H9 (cell line): ENCODE measurements at regions not wholly inside any gene's neighbourhood (a gene's known extent, or its start where the extent isn't known, plus 50 kb on each side); places are given as distances from the start of the nearest gene placed in this dataset.

Source experiments
- DNase-seq: peaks from one replicate; pipeline ENCODE4 v3.0.0-alpha.2; 2017
- H2AFZ ChIP-seq: one replicate; pipeline ENCODE4 v1.6.1; 2013; ENCODE audit warnings: mild to moderate bottlenecking, low read length, control low read depth, moderate library complexity
- H2AK5ac ChIP-seq: 2 replicates; pipeline ENCODE4 v1.6.1; 2013; ENCODE audit warnings: low read length, control low read depth, mixed read lengths; ENCODE audit not compliant: insufficient read length
- H2BK120ac ChIP-seq: one replicate; pipeline ENCODE4 v1.6.1; 2013; ENCODE audit warnings: low read depth, mild to moderate bottlenecking, low read length, control low read depth, inconsistent platforms; ENCODE audit not compliant: poor library complexity, severe bottlenecking
- H2BK12ac ChIP-seq: 2 replicates; pipeline ENCODE4 v1.6.1; 2013; ENCODE audit warnings: low read length, control low read depth, mixed read lengths, low read depth; ENCODE audit not compliant: insufficient read length
- H2BK15ac ChIP-seq: 2 replicates; pipeline ENCODE4 v1.6.1; 2013; ENCODE audit warnings: low read depth, low read length, control low read depth
- H2BK20ac ChIP-seq: one replicate; pipeline ENCODE4 v1.6.1; 2013; ENCODE audit warnings: low read depth, mild to moderate bottlenecking, low read length, control low read depth, inconsistent platforms; ENCODE audit not compliant: poor library complexity, severe bottlenecking
- H2BK5ac ChIP-seq: 2 replicates; pipeline ENCODE4 v1.6.1; 2013; ENCODE audit warnings: low read length, control low read depth, mixed read lengths; ENCODE audit not compliant: insufficient read length
- H3K14ac ChIP-seq: 2 replicates; pipeline ENCODE4 v1.6.1; 2013; ENCODE audit warnings: low read length, control low read depth; ENCODE audit not compliant: insufficient read depth
- H3K18ac ChIP-seq: 2 replicates; pipeline ENCODE4 v1.6.1; 2013; ENCODE audit warnings: low read depth, mild to moderate bottlenecking, mixed read lengths, low read length, control low read depth; ENCODE audit not compliant: insufficient read length
- H3K23ac ChIP-seq: 2 replicates; pipeline ENCODE4 v1.6.1; 2013; ENCODE audit warnings: low read length, control low read depth, mixed read lengths, low read depth; ENCODE audit not compliant: insufficient read length
- H3K23me2 ChIP-seq: 2 replicates; pipeline ENCODE4 v1.6.1; 2013; ENCODE audit warnings: low read depth, mild to moderate bottlenecking, mixed read lengths, low read length, control low read depth; ENCODE audit not compliant: insufficient read length, poor library complexity, severe bottlenecking
- H3K27ac ChIP-seq: 2 replicates; pipeline ENCODE4 v1.5.1; 2013; ENCODE audit warnings: low read length, control low read depth, mixed read lengths, low read depth; ENCODE audit not compliant: insufficient read length
- H3K27me3 ChIP-seq: 2 replicates; pipeline ENCODE4 v1.6.1; 2013; ENCODE audit warnings: low read length, control low read depth, inconsistent platforms; ENCODE audit not compliant: insufficient read depth
- H3K4ac ChIP-seq: 2 replicates; pipeline ENCODE4 v1.6.1; 2013; ENCODE audit warnings: low read depth, mild to moderate bottlenecking, control low read depth, inconsistent platforms, low read length, moderate library complexity
- H3K4me1 ChIP-seq: 2 replicates; pipeline ENCODE4 v1.6.1; 2013; ENCODE audit warnings: low read length, control low read depth, inconsistent platforms; ENCODE audit not compliant: insufficient read depth
- H3K4me2 ChIP-seq: 2 replicates; pipeline ENCODE4 v1.6.1; 2013; ENCODE audit warnings: low read length, control low read depth, mixed read lengths; ENCODE audit not compliant: insufficient read length, insufficient read depth
- H3K56ac ChIP-seq: 2 replicates; pipeline ENCODE4 v1.6.1; 2013; ENCODE audit warnings: low read depth, mild to moderate bottlenecking, mixed read lengths, low read length, control low read depth; ENCODE audit not compliant: insufficient read length
- H3K79me1 ChIP-seq: 2 replicates; pipeline ENCODE4 v1.6.1; 2013; ENCODE audit warnings: low read depth, mild to moderate bottlenecking, moderate library complexity, low read length, control low read depth, inconsistent platforms; ENCODE audit not compliant: insufficient read depth, poor library complexity, severe bottlenecking
- H3K79me2 ChIP-seq: 2 replicates; pipeline ENCODE4 v1.6.1; 2013; ENCODE audit warnings: low read length, control low read depth, inconsistent platforms; ENCODE audit not compliant: insufficient read depth
- H3K9ac ChIP-seq: 2 replicates; pipeline ENCODE4 v1.6.1; 2013; ENCODE audit warnings: low read length, control low read depth, mixed read lengths; ENCODE audit not compliant: insufficient read length; ENCODE audit errors: extremely low read depth
- H3K9me3 ChIP-seq: one replicate; pipeline ENCODE4 v1.6.1; 2013; ENCODE audit warnings: low read depth, low read length, inconsistent platforms; ENCODE audit not compliant: control insufficient read depth
- H3T11ph ChIP-seq: one replicate; pipeline ENCODE4 v1.6.1; 2013; ENCODE audit warnings: mild to moderate bottlenecking, low read length, control low read depth, inconsistent platforms
- H4K20me1 ChIP-seq: one replicate; pipeline ENCODE4 v1.6.1; 2013; ENCODE audit not compliant: control insufficient read depth, insufficient read length, insufficient read depth
- H4K5ac ChIP-seq: 2 replicates; pipeline ENCODE4 v1.6.1; 2013; ENCODE audit warnings: low read depth, mild to moderate bottlenecking, mixed read lengths, low read length, control low read depth; ENCODE audit not compliant: insufficient read length
- H4K8ac ChIP-seq: replicated peaks from 2 replicates; pipeline ENCODE4 v1.6.1; 2013; ENCODE audit warnings: low read length, control low read depth, mixed read lengths, low read depth; ENCODE audit not compliant: insufficient read length
- H4K91ac ChIP-seq: 2 replicates; pipeline ENCODE4 v1.6.1; 2013; ENCODE audit warnings: low read depth, mild to moderate bottlenecking, moderate library complexity, mixed read lengths, low read length, control low read depth; ENCODE audit not compliant: insufficient read length
- H3K27ac Mint-ChIP-seq, 3 experiments: 2 replicates in 2 of 3; 3 replicates in 1 of 3; pipeline ENCODE4 v1.8.0; 2020 to 2021; ENCODE audit warnings: mixed read lengths in 3 of 3, mild to moderate bottlenecking in 1 of 3, moderate library complexity in 1 of 3
- H3K27me3 Mint-ChIP-seq: 2 replicates; pipeline ENCODE4 v1.8.0; 2021; ENCODE audit warnings: low read depth, mild to moderate bottlenecking, moderate library complexity, mixed read lengths
- H3K36me3 Mint-ChIP-seq, 3 experiments: 2 replicates in 2 of 3; 3 replicates in 1 of 3; pipeline ENCODE4 v1.8.0; 2020 to 2021; ENCODE audit warnings: low read depth in 3 of 3, mixed read lengths in 3 of 3; ENCODE audit not compliant: insufficient read depth in 1 of 3
- H3K4me1 Mint-ChIP-seq, 2 experiments: 2 replicates each; pipeline ENCODE4 v1.8.0; 2020; ENCODE audit warnings: mixed read lengths in 2 of 2
- H3K4me3 Mint-ChIP-seq, 2 experiments: 2 replicates in 1 of 2; 3 replicates in 1 of 2; pipeline ENCODE4 v1.8.0; 2020 to 2021; ENCODE audit warnings: mild to moderate bottlenecking in 2 of 2, mixed read lengths in 2 of 2, moderate library complexity in 1 of 2
- H3K9me3 Mint-ChIP-seq, 2 experiments: 2 replicates in 1 of 2; 3 replicates in 1 of 2; pipeline ENCODE4 v1.8.0; 2020; ENCODE audit warnings: mild to moderate bottlenecking in 2 of 2, mixed read lengths in 2 of 2, moderate library complexity in 1 of 2
- CTCF ChIP-seq: fragments of 200-600 bp; sonication (generic); conservative IDR thresholded peaks from 3 replicates; pipeline ENCODE4 v1.8.0; 2021; ENCODE audit warnings: antibody characterized with exemption, mild to moderate bottlenecking
- WGBS: extraction: QIAGEN DNeasy Blood & Tissue Kit; methylation state at CpG from one replicate; pipeline ENCODE4 v1.1.7; 2013; ENCODE audit warnings: missing lambda C conversion rate, low lambda C conversion rate, mixed read lengths; ENCODE audit not compliant: insufficient read length; ENCODE audit errors: extremely low coverage; 5-methylcytosine and 5-hydroxymethylcytosine counted together

- Histone ChIP-seq H3K23me2 (no peaks in the 10 kb centered on the region), H4K91ac (no peak overlapping the region), H3K27ac (no peak overlapping the region), H3K27me3 (no peaks in the 10 kb centered on the region), H3K4me1 (no peaks in the 10 kb centered on the region), H3K79me2 (no peaks in the 10 kb centered on the region; the same call in 1 of the 2 replicates), H3K9me3 (no peaks in the 10 kb centered on the region), H2BK15ac (no peak overlapping the region), H3K23ac (no peak overlapping the region), H2BK5ac (no peak overlapping the region), H3K79me1 (no peaks in the 10 kb centered on the region), H4K5ac (no peak overlapping the region), H3T11ph (no peak overlapping the region), H4K20me1 (no peaks in the 10 kb centered on the region), H3K4me2 (no peak overlapping the region), H2BK20ac (no peak overlapping the region), H3K18ac (no peak overlapping the region), H3K56ac (no peak overlapping the region), H3K4ac (no peak overlapping the region), H4K8ac (no peak overlapping the region), H2AFZ (peak overlapping the region; percentile 29), H2BK120ac (no peak overlapping the region), H3K14ac (no peak overlapping the region), H2BK12ac (no peak overlapping the region), H2AK5ac (no peak overlapping the region), H3K9ac (no peak overlapping the region)
- WGBS, result no CpG with 5 or more reads among the region's 6 CpGs
- H3K4me3 Mint-ChIP-seq, result no peak overlapping the region
- no peaks in the 10 kb centered on the region for H3K36me3 Mint-ChIP-seq
- TF ChIP-seq CTCF, result no peak
- no peaks in the 10 kb centered on the region for H3K9me3 Mint-ChIP-seq
- H3K27ac Mint-ChIP-seq, result no peak overlapping the region; a peak in 1 of 7 replicates
- no peaks in the 10 kb centered on the region for H3K27me3 Mint-ChIP-seq
- H3K4me1 Mint-ChIP-seq, result no peaks in the 10 kb centered on the region
- DNase-seq, result no peak
These were observed 148.5 kb upstream of the KCNK2 start for GRCh38 chr1:214934045-214934444.
